CD1c-positive myeloid dendritic cell (primary cell): ENCODE measurements at regions not wholly inside any gene's neighbourhood (a gene's known extent, or its start where the extent isn't known, plus 50 kb on each side); places are given as distances from the start of the nearest gene placed in this dataset.
"Not testable (repeated sequence)": the region's sequence is repeated elsewhere in the genome, so short reads cannot be mapped to it uniquely, and the experiment has no call there.

Source experiments
- DNase-seq: peaks from one replicate; pipeline ENCODE4 v3.0.0-alpha.2; 2016; ENCODE audit errors: extremely low spot score

DNA sequence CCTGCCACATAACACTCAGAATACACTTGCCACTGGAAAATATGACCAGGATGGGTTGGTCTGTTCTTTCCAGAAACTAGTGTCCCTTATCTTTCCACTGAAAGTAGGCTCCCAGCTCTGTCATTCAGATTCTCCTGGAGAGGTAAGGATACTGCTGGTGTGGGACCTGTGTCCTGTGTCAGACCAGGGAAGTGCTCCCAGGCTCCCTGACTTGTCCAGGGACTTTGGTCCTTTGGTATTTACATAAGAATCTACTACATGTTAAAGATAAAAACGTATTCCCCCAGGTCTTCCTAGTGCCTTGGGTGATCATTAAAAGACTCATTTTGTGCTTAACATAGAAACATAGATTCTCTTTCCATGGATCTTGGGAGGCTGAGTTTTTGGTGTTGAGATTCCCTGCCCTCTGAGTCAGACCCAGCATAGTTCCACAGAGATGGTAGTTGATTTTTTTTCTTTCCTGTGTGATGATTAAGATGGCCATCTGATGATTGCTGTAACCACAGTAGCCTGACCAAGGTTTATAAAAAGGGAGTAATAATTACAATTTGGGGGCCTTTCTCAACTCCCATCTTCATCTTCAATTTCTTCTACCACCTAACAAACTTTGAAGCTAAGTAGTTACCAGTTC, 159.8 kb upstream of the JADE1 start:
- DNase-seq = no peak

DNA sequence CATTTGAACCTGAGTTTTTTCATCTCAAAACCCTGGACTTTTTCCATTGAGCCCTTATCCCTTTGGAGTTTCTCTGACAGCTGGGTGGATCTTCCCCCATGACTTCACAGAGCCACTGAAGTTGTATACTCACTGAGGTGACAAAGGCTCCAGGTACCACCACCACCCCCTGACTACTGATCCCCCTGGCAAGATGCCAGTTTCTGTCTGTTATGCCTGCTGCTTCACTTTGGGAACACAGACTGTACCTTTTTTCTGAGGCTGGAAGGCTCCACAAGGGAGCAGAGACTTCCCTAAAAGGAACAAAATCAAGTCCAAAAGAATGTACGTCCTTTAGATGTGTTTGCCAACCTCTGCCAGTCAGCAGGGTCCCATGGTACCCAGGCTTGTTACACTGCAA, 160.3 kb upstream of the JADE1 start:
- no peak for DNase-seq

DNA sequence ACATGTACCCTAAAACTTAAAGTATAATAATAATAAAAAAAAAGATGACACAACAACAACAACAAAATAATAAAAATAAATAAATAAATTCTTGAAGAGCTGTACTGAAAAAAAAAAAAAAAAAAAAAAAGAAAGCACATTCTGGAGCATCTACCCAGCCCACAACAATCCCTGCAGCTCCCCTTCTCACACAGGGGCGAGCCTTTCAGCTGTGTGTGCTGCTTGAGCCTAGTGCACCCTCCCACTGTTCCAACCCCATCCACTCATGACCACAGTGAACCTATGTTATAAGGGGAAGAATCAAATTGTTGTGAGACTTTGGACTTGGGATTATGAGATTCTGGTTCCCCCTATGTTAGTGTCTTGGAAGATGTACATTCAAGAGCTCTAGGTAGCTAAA, 161.5 kb upstream of the JADE1 start:
- no peak for DNase-seq

DNA sequence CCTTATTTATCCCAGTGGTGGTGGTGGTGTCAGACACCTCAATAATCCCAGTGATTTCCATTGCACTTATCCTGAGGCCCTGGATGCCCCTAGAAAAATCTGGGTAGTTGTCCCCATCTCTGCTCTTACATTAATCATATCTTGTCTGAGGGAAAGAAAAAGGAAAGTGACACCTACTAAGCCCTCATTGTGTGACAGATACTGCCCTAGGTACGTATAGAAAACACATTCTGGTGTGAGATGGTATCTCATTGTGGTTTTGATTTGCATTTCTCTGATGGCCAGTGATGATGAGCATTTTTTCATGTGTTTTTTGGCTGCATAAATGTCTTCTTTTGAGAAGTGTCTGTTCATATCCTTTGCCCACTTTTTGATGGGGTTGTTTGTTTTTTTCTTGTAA, 162.6 kb upstream of the JADE1 start:
- DNase-seq = not testable (repeated sequence)

DNA sequence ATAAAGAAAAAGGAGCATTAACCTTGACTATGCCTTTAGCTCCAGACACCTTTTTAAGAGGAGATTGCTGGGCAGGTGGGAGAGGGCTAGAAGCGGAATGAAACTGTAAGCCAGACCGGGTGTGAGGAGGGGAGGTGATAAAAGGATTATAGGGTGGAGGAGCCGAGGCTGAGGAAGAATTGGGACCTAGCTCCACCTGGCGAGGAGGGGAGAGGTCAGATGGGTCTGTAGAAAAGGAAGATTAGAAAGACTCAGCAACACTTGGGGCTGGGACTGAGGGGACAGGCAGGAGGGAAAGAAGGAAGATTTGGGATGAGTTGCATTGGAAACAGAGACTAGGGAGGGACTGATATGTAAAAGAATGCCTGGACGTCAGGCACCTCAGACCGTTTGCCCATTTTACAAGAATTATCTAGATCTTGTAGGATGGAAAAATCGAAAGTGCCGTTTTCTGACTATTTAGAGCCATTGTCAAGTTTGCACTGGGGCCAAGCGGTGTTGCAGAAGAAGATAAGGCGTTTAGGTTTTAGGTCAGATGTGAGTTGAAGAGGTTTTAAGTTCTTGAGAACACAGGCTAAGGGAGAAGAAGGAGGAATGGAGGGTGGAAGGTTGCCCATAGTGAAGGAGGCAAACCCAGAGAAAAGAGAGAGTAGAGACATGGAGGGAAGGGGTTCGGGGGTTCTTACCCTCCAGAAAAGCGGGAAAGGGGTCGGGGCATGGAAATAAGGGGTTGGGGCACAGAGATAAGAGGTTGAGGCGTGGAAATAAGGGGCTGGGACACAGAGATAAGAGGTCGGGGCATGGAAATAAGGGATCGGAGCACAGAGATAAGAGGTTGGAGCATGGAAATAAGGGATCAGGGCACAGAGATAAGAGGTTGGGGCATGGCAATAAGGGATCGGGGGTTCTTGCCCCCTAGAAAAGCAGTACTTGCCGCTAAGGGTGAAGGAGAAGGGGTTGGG, 164.5 kb upstream of the JADE1 start:
- DNase-seq = not testable (repeated sequence)

DNA sequence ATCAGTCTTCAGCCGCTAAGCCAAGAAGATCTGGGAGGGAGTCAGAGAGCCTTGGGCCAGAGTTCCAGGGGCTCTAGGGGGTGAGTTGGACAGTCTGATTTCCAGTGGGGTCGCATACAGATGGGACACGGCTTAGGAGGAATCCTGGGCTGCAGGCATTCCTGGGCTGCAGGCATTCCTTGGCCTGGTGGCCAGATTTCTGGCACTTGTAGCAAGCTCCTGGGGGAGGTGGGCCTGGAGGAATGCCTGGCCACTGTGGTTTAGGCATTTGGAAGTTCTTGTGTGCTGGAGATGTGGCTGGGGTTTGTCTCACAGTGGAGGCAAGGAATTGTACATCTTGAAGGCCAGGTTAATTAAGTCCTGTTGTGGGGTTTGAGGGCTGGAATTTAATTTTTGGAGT, 165.4 kb upstream of the JADE1 start:
- DNase-seq = not testable (repeated sequence)

DNA sequence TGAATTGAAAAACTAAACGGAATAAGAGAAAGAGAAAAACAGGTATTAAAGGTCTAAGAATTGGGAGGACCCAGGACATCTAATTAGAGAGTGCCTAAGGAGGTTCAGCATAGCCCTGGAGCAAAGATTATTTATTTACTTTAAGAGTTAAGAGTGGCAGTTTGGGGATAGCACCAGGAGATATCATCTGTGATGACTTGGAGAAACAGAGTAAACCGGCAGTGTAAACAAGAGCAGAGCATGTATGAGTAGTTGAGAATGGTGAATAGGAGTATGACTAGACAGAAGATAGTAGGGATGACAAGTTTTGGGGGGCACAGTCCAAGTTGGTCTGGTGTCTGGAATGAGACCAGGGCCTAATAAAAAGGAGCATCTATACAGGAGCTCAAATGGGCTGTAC, 167.9 kb upstream of the JADE1 start:
- DNase-seq = not testable (repeated sequence)

DNA sequence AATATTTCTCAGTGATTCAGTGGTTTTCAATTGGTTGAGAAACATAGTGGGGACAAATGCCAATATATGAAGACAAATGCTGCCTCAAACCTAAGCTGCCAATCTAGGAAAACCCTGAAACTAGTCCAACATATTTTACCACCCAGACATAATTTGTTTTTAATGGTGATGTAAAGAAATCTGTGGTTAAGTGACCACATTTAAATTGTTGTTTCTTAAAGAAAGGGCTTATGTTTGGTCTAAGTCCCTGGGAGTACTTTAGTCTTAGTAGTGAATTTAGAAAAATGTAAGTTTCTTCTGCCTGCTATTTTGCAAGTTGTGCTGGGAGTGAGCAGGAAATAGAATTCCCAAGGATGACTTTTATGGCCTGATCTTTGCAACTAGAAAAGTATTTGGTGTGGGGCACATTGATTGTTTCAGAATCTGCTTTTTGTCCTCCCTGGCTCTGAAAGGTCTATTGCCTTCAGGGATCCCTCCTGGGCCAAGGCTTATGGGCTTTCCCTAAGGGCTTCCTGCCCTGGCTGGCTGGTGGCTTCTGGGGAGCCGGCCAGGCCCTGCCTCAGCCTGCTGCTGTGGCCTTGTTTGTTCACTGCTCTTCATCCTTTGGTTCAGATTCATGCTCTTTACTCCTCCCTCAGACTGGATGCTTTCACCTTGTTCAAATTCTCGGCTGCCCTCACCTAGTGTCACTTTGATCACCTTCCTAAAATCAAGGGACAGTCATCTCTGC, 169.8 kb upstream of the JADE1 start:
- no peak for DNase-seq

DNA sequence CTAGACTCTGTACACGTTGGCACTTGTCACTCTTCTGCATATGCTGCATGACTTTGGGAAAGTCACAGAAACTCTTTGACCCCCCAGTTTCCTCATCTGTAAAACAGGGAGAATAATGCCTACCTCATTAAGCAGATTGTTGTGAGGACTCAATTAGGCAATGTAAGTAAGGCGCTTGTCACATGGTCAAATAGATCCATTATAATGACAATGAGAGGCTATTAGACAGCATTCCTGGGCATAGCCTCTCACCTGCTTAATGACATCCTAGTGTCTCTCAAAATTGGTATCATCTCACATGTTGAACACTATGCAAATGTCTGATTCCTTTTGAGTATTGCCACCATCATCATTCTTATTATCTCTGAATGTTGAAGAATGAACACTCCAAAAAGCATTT, 172.6 kb upstream of the JADE1 start:
- DNase-seq = no peak

DNA sequence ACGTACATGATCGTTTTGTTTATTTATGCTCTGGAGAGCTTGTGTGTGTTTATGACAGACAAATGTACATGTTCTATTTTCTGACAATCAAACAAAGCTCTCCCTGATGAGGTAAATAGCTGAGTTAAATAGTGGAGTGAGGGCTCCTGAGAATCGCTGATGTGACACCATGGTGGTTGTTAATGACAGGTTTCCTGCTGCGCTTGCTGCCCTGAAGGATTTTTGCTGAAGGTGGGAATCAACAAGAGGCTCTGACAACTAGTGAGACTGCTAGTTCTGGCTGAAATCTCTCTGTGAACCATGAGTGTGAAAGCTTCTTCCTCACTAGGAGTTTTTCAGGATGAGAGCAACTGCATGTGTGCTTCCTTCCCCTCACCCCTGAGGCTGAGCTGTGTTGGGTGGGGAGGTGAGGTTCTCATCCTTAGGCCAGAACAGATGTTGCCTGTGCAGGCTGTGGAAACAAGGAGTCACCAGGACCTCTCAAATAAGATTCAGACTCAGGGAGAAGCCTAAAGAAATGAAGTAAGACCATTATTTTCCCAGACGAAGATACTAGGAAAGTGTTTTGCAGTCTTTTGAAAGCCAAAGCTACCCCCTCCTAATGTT, 173.4 kb upstream of the JADE1 start:
- DNase-seq = no peak

DNA sequence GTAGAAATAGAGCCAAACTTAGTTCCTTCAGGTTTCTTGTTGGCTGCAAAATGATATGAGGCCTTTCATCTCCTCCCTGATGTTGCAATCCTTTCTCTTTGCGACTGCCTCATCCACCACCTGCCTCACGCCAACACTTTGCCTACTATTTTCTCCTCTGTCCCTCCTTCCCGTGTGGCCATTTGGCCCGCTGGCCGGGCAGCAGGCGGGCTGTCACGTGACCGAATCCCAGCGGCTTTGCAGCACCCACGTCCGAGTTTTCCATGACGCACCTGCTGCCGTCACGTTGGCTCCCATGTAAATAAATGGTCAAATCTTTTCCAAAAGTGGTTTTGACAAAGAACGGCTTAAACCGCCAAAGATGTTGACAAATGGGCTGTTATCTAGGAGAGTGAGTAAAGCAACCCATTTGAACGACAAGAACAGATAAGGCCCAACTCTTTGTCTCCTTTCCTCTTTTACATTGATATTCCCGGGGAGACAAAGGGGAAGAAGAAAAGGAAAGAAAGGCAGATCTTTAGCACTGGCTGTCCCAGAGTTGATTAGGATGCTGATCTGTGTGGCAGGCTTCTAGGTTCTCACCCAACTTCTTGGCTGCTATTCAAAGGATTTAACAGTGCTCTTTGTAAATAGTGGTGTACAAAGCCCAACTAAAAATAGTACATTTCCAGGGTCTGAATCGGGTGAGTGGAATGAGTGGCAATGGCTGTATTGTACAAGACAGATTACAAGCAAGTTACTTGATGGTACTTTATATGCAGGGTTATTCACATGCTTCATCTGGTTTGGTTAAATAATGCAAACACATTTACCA, 174.2 kb upstream of the JADE1 start:
- DNase-seq = no peak

DNA sequence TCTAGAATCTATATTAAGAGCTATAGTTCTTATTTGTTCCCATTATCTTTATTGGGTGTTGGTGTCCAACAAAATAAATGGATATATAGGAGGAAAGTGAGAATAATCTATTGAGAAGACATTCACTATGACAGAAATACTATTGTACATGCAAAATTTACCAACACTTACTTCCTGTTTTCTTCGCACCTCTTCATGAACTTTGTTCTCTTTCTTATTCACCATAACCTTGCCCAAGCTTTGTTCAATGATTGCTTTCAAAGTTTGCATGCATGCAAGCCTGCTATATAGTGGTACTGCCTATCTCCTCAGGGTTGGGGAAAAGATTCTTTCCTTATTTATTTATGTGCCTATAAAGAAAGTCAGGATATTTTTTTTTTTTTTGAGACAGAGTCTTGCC, 176.4 kb upstream of the JADE1 start:
- peak; percentile 5 for DNase-seq

DNA sequence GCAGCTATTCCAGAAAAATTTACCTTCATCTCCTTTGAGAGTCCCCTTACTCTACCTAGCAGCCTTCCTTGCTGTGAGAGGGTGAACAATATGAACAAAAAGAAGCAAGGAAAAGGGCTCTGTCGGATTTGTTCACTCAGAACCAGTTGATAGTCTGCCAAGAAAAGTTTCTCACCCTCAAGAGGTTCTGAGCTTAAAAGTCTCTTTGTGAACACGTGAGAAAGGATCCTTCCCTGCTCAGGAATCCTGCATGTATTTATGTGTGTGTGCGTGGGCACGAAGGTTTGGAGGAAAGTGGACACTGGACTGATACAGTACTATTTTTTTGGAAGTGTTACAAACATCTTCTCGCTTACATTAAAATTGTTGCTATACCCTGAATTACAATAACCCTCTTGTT, 178.6 kb upstream of the JADE1 start:
- DNase-seq = no peak

DNA sequence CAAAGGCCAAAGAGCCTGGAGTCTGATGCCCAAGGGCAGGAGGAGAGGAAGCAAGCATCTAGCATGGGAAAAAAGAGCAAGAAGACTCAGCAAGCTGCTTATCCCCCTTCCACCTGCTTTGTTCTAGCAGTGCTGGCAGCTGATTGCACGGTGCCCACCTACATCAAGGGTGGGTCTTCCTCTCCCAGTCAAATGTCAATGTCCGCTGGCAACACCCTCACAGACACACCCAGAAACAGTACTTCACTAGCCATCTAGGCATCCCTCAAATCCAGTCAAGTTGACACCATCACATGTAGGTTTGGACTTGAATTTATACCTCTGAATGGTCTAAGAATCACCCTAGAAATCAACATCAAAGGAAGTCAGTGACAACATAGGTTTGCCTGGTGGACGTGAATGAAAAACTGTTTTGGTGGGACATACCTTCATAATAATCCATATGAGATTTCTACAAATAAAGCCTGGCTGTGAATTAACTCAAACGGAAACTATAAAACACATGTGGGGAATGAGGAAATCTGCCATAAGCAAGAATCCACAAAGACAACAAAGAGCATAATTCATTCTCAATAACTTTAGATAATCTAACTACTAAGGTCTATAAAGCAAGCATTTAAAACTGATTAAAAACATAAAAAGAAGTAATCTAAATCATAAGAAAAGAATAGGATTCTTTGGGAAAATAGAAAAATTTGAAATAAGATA, 185.8 kb upstream of the JADE1 start:
- no peak for DNase-seq

DNA sequence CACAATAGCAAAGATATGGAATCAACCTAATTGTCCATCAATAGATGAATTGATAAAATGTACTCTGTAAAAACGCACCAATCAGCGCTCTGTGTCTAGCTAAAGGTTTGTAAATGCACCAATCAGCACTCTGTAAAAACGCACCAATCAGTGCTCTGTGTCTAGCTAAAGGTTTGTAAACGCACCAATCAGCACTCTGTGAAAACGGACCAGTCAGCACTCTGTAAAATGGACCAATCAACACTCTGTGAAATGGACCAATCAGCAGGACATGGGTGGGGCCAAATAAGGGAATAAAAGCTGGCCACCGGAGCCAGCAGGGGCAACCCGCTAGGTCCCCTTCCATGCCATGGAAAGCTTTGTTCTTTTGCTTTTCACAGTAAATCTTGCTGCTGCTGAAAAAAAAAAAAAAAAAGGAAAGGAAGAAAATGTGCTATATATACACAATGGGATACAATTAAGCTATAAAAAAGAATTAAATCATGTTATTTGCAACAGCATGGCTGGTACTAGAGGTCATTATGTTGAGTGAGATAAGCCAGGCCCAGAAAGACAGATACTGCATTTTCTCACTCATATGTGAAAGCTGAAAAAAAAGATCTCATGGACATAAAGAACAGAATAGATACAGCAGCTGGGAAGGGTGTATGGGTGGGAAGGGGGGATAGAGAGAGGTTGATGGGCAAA, 189.1 kb upstream of the JADE1 start:
- not testable (repeated sequence) for DNase-seq

DNA sequence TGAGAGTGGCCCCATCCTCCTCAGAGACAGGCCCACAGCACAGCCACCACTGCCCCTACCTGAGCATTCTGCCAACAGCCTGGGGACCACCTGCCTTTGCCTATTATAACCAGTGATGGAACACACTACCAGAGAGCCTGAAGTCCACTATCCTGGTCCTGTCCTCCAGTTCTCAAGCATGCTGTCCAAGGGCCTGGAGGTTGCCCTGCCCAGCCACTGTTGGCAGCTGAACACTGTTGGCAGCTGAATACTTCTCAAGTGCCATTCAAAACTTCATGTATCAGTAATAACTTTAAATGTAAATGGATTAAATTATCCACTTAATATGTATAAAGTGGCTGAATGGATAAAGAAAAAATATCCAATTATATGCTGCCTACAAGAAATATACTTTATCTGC, 194.3 kb upstream of the JADE1 start:
- DNase-seq = no peak

DNA sequence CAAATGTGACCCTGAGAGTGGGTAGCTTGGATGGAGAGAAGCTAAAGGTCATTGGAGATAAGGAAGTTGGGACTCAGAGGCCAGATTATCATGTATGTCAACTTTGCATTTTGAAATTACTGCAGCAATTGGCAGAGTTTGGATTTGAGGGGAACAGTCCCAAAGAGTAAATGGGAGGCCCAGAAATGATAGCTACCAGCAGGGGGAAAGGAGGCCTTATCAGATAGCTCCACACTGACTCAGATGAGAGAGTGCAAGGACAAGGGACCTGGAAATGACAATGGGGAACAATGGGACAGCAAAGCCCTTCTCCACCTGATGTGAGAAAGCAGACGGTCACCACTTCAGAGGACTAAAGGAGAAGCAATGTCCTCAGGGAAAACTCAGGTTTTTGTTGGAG, 201.5 kb upstream of the JADE1 start:
- DNase-seq = no peak

DNA sequence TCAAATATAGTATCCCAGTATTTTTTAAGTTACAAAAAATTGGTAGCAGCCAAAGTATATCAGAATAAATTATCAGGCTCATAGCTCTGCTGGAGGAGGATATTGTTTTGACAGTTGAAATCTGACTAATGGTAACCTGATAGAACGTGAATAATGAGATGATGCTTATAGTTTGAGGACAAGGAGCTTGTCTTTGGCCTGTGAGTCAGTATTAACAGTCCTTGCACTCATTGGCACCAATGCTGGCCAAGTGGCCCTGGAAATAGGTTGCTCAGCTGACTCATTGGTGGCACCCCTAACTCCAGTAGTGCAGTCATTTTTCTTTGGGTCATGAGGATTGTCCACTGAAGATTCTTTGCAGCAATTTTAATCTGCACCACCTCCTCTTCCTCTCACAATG, 203.3 kb upstream of the JADE1 start:
- no peak for DNase-seq

DNA sequence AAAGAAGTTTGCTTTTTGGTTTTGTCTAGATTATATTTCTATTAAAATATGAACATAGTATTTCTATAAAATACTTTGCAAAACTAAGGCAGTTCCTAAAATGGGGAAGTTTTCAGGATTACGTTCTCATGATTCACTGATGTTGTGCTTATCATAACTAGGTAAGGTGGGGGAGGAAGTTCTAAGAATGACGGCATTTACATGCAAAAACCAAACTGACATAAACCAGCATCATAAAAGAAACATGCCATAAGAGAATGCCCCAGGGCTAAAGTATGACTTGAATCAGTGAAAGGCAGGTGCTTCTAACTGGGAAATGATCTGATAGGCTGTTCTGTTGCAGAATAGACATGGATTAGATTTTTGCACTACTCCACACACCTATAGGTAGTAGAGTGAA, 204.7 kb upstream of the JADE1 start:
- peak; percentile 35 for DNase-seq

DNA sequence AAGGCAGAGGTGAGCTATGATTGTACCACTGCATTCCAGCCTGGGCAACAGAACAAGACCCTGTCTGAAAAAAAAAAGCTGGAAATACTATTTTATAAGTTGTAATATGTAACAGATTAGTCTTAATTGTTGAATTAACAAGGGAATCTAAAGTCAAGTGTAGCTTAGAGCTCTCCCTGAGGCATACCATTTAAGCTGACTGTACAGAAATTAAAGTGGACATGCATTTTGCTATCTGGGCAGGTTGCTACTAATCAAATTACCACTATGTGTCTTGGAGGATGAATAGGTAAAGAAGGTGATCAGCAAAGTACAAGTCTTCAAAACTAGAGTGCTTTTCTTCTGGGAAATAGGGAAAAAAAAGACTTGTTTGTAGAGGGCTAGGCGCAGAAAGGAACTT, 205.3 kb upstream of the JADE1 start:
- no peak for DNase-seq
